ENCODE measurements at regions not wholly inside any gene's neighbourhood (a gene's known extent, or its start where the extent isn't known, plus 50 kb on each side); places are given as distances from the start of the nearest gene placed in this dataset.

DNA sequence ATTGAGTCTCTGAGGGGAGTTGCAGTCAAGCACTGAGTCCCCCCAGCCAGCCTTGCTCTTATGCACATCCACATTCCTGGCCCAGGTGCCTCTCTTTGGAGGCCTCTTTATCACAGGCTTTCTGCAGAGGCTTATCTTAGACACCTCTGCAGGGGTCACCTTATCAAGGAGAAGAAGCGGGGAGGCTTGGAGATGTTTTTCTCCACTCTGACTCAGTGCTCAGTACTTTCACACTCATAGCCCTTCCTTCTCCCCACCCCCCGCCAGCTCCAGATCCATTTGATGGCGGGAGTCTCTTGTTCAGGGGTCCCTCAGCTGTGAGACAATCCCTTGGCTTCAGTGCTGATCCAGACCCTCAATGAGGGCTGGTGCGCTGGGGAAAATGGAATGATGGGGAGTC is 132.1 kb upstream of the TSHZ2 start:
- DNase-seq: no peak
- CTCF ChIA-PET: no interaction called here
- TF ChIP-seq EZH2 (IDR thresholded peaks at IDR 0.05; ENCODE audit: low read depth): no peak
- TF ChIP-seq, protein P1, sequence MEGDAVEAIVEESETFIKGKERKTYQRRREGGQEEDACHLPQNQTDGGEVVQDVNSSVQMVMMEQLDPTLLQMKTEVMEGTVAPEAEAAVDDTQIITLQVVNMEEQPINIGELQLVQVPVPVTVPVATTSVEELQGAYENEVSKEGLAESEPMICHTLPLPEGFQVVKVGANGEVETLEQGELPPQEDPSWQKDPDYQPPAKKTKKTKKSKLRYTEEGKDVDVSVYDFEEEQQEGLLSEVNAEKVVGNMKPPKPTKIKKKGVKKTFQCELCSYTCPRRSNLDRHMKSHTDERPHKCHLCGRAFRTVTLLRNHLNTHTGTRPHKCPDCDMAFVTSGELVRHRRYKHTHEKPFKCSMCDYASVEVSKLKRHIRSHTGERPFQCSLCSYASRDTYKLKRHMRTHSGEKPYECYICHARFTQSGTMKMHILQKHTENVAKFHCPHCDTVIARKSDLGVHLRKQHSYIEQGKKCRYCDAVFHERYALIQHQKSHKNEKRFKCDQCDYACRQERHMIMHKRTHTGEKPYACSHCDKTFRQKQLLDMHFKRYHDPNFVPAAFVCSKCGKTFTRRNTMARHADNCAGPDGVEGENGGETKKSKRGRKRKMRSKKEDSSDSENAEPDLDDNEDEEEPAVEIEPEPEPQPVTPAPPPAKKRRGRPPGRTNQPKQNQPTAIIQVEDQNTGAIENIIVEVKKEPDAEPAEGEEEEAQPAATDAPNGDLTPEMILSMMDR (conservative IDR thresholded peaks at IDR 0.05): no peak
- H2AFZ ChIP-seq: no peak overlapping the region
- no peaks in the 10 kb centered on the region for H4K20me1 ChIP-seq (ENCODE audit: insufficient read depth)
- peaks cover 51% of the 10 kb centered on the region for H3K27me3 ChIP-seq (ENCODE audit: insufficient read depth, low read depth)
- H3K4me1 ChIP-seq (replicated peaks; ENCODE audit: insufficient read depth): no peaks in the 10 kb centered on the region
- H3K27ac ChIP-seq: no peak overlapping the region
- H3K4me2 ChIP-seq: no peak overlapping the region
- H3K79me2 ChIP-seq (ENCODE audit: low read depth): no peaks in the 10 kb centered on the region
- POLR2A ChIA-PET (ENCODE audit: unreplicated experiment): no interaction called here
- no peaks in the 10 kb centered on the region for H3K9me3 ChIP-seq (ENCODE audit: insufficient read depth, low read depth)
- intact Hi-C loops (cut with micrococcal nuclease; ENCODE audit: unreplicated experiment): no loop called here
- no peaks in the 10 kb centered on the region for H3K9me2 ChIP-seq (ENCODE audit: insufficient read depth)
- no peak overlapping the region for H3K4me3 ChIP-seq
- no peaks in the 10 kb centered on the region for H3K36me3 ChIP-seq (ENCODE audit: low read depth)
- no TSS peak for BruUV-seq (replicated peaks)
- H3F3A ChIP-seq (ENCODE audit: insufficient read depth, low read depth): no peaks in the 10 kb centered on the region

GRCh38 chr20:52838510-52839241 is 133.5 kb upstream of the TSHZ2 start:
- H3K27me3 ChIP-seq (ENCODE audit: insufficient read depth, low read depth): peaks cover 51% of the 10 kb centered on the region
- H3F3A ChIP-seq (ENCODE audit: insufficient read depth, low read depth): no peaks in the 10 kb centered on the region
- H2AFZ ChIP-seq: no peak overlapping the region
- no peak overlapping the region for H3K4me2 ChIP-seq
- DNase-seq: no peak
- H3K79me2 ChIP-seq (ENCODE audit: low read depth): no peaks in the 10 kb centered on the region
- H3K4me1 ChIP-seq (replicated peaks; ENCODE audit: insufficient read depth): no peaks in the 10 kb centered on the region
- H3K9me3 ChIP-seq (ENCODE audit: insufficient read depth, low read depth): no peaks in the 10 kb centered on the region
- no peak for TF ChIP-seq EZH2 (IDR thresholded peaks at IDR 0.05; ENCODE audit: low read depth)
- TF ChIP-seq, protein P1 (conservative IDR thresholded peaks at IDR 0.05): no peak
- BruUV-seq (replicated peaks): no TSS peak
- no peaks in the 10 kb centered on the region for H4K20me1 ChIP-seq (ENCODE audit: insufficient read depth)
- H3K27ac ChIP-seq: no peak overlapping the region
- CTCF ChIA-PET: no interaction called here
- no peak overlapping the region for H3K4me3 ChIP-seq
- POLR2A ChIA-PET (ENCODE audit: unreplicated experiment): no interaction called here
- H3K36me3 ChIP-seq (ENCODE audit: low read depth): no peaks in the 10 kb centered on the region
- intact Hi-C loops (cut with micrococcal nuclease; ENCODE audit: unreplicated experiment): no loop called here
- H3K9me2 ChIP-seq (ENCODE audit: insufficient read depth): no peaks in the 10 kb centered on the region

DNA sequence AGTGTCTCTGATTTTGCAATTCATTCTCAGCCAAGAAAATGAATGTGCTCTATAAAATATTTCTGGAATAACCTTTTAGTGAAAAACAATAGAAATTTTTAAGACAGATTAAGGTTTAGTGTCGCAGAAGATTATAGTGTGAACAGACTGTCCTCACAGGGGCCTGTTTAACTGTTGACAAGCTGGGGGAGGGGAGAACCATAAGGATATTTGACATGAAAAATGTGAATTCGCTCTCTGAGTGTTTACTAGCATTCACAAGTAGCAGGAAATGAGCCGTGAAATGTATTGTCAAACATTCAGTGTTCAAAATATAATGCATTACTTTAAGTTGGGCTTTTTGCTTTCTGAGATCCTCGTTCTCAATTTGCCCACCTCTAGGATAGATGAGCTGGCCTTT is 134.8 kb upstream of the TSHZ2 start:
- H3K27ac ChIP-seq: no peak overlapping the region
- TF ChIP-seq, protein P1 (conservative IDR thresholded peaks at IDR 0.05): no peak
- TF ChIP-seq EZH2 (IDR thresholded peaks at IDR 0.05; ENCODE audit: low read depth): no peak
- intact Hi-C loops (cut with micrococcal nuclease; ENCODE audit: unreplicated experiment): no loop called here
- no peaks in the 10 kb centered on the region for H3K36me3 ChIP-seq (ENCODE audit: low read depth)
- ChIA-PET POLR2A (ENCODE audit: unreplicated experiment) (no interaction called here), CTCF (no interaction called here)
- H4K20me1 ChIP-seq (ENCODE audit: insufficient read depth): no peaks in the 10 kb centered on the region
- no peaks in the 10 kb centered on the region for H3K9me3 ChIP-seq (ENCODE audit: insufficient read depth, low read depth)
- H3K4me2 ChIP-seq: no peak overlapping the region
- no peaks in the 10 kb centered on the region for H3K79me2 ChIP-seq (ENCODE audit: low read depth)
- no TSS peak for BruUV-seq (replicated peaks)
- H3K27me3 ChIP-seq (ENCODE audit: insufficient read depth, low read depth): peaks cover 53% of the 10 kb centered on the region
- H3F3A ChIP-seq (ENCODE audit: insufficient read depth, low read depth): no peaks in the 10 kb centered on the region
- DNase-seq: no peak
- H3K9me2 ChIP-seq (ENCODE audit: insufficient read depth): no peaks in the 10 kb centered on the region
- H3K4me1 ChIP-seq (replicated peaks; ENCODE audit: insufficient read depth): no peaks in the 10 kb centered on the region
- no peak overlapping the region for H3K4me3 ChIP-seq
- H2AFZ ChIP-seq: no peak overlapping the region

Measured in PC-9 (cell line).